PC-9 (cell line): ENCODE measurements at regions not wholly inside any gene's neighbourhood (a gene's known extent, or its start where the extent isn't known, plus 50 kb on each side); places are given as distances from the start of the nearest gene placed in this dataset.

Experiments
- EZH2 ChIP-seq: fragments of 200-600 bp; sonication (generic); IDR thresholded peaks from 2 replicates; pipeline ENCODE4 v1.8.0; 2017; ENCODE audit warnings: antibody characterized with exemption, low read depth
- TF ChIP-seq, protein P1 (sequence below): fragments of 200-600 bp; sonication (generic); conservative IDR thresholded peaks from 2 replicates; pipeline ENCODE4 v1.6.1; 2017; ENCODE audit warnings: mixed run types, antibody characterized with exemption, mild to moderate bottlenecking, moderate library complexity

DNA sequence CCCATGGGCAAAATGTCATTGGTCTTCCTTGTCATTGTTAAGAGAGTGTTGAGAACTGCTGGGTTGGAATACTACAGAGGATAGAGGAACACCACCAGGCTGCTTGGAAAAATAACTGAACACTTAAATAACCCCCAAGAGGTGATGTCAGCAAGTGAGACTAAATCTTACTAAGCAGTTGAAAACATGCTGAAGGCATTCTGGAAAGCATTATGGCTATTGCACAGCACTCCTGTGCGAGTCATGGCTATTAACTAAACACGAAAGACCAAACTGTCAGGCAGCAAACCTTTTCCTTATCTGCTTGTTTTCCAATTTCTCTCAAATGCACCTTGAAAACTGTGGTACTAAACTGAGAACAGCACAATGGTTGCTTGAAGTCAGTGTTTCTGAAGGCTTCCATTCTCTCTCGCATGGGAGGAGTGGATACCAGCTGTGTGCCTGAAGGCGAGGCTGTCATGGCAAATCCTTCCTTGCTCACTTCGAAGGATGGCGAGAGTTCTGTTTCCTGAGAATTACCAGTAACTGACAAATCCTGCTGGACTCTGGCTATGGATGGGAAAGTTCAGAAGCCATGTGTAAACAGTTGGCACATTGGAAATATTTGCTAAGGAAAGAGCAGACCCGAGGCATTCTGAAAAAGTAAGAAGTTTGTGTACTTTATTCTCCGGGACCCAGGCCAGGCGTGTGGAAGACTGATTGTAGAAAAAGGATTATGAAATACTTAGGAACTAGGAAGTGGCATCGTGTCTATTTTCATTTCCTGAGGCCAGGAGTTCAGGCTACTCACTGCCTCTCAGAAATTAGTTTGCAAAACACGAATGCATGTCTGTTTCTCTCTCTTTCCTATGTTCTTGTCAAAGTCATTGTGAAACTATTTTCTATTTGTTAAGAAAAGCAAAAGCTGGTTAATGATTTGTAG lies 182.1 kb downstream of the DMRT2 start:
- TF ChIP-seq, protein P1, sequence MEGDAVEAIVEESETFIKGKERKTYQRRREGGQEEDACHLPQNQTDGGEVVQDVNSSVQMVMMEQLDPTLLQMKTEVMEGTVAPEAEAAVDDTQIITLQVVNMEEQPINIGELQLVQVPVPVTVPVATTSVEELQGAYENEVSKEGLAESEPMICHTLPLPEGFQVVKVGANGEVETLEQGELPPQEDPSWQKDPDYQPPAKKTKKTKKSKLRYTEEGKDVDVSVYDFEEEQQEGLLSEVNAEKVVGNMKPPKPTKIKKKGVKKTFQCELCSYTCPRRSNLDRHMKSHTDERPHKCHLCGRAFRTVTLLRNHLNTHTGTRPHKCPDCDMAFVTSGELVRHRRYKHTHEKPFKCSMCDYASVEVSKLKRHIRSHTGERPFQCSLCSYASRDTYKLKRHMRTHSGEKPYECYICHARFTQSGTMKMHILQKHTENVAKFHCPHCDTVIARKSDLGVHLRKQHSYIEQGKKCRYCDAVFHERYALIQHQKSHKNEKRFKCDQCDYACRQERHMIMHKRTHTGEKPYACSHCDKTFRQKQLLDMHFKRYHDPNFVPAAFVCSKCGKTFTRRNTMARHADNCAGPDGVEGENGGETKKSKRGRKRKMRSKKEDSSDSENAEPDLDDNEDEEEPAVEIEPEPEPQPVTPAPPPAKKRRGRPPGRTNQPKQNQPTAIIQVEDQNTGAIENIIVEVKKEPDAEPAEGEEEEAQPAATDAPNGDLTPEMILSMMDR = no peak
- TF ChIP-seq EZH2 = no peak
